ENCODE measurements at regions not wholly inside any gene's neighbourhood (a gene's known extent, or its start where the extent isn't known, plus 50 kb on each side); places are given as distances from the start of the nearest gene placed in this dataset.

- Histone ChIP-seq H3K4me2 (ENCODE audit: low read length) (no peak overlapping the region), H3F3A (ENCODE audit: insufficient read depth, low read length, poor library complexity, severe bottlenecking) (no peaks in the 10 kb centered on the region), H3K27me3 (ENCODE audit: insufficient read depth, low read depth, low read length) (no peaks in the 10 kb centered on the region), H3K9ac (ENCODE audit: low read length) (no peak overlapping the region), H4K20me1 (ENCODE audit: insufficient read depth) (no peaks in the 10 kb centered on the region), H3K4me3 (ENCODE audit: low read length) (no peak overlapping the region), H3K9me2 (ENCODE audit: insufficient read depth, low read length) (no peaks in the 10 kb centered on the region), H2AFZ (ENCODE audit: low read depth, low read length) (no peak overlapping the region), H3K36me3 (ENCODE audit: insufficient read depth, low read length) (no peaks in the 10 kb centered on the region), H3K79me2 (replicated peaks; ENCODE audit: insufficient read depth, low read length) (no peaks in the 10 kb centered on the region), H3K9me3 (ENCODE audit: low read length) (no peaks in the 10 kb centered on the region), H3K27ac (ENCODE audit: low read length) (no peak overlapping the region)
- TF ChIP-seq, protein P1, sequence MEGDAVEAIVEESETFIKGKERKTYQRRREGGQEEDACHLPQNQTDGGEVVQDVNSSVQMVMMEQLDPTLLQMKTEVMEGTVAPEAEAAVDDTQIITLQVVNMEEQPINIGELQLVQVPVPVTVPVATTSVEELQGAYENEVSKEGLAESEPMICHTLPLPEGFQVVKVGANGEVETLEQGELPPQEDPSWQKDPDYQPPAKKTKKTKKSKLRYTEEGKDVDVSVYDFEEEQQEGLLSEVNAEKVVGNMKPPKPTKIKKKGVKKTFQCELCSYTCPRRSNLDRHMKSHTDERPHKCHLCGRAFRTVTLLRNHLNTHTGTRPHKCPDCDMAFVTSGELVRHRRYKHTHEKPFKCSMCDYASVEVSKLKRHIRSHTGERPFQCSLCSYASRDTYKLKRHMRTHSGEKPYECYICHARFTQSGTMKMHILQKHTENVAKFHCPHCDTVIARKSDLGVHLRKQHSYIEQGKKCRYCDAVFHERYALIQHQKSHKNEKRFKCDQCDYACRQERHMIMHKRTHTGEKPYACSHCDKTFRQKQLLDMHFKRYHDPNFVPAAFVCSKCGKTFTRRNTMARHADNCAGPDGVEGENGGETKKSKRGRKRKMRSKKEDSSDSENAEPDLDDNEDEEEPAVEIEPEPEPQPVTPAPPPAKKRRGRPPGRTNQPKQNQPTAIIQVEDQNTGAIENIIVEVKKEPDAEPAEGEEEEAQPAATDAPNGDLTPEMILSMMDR (IDR thresholded peaks at IDR 0.05; ENCODE audit: poor library complexity, severe bottlenecking): no peak
- TF ChIP-seq REST (IDR thresholded peaks at IDR 0.05; ENCODE audit: borderline replicate concordance): no peak
- TF ChIP-seq EZH2 (IDR thresholded peaks at IDR 0.05; ENCODE audit: borderline replicate concordance, insufficient read depth, low read length, poor library complexity, severe bottlenecking): no peak
- no peak for TF ChIP-seq TAF1 (IDR thresholded peaks at IDR 0.05; ENCODE audit: low read depth)
- no peak for TF ChIP-seq EP300 (conservative IDR thresholded peaks at IDR 0.05; ENCODE audit: poor library complexity, severe bottlenecking)
- TF ChIP-seq POLR2AphosphoS5 (IDR thresholded peaks at IDR 0.05): no peak
- TF ChIP-seq MXI1 (conservative IDR thresholded peaks at IDR 0.05; ENCODE audit: poor library complexity, severe bottlenecking): no peak
- no peak for TF ChIP-seq RAD21 (conservative IDR thresholded peaks at IDR 0.05)
- TF ChIP-seq SMC3 (conservative IDR thresholded peaks at IDR 0.05; ENCODE audit: poor library complexity): no peak
Measured at GRCh38 chr12:25780771-25781170, 177.7 kb upstream of the RASSF8 start.

- no peaks in the 10 kb centered on the region for H3F3A ChIP-seq (ENCODE audit: insufficient read depth, low read length, poor library complexity, severe bottlenecking)
- no peaks in the 10 kb centered on the region for H3K9me2 ChIP-seq (ENCODE audit: insufficient read depth, low read length)
- no peaks in the 10 kb centered on the region for H3K79me2 ChIP-seq (replicated peaks; ENCODE audit: insufficient read depth, low read length)
- H3K4me3 ChIP-seq (ENCODE audit: low read length): no peak overlapping the region
- H3K9me3 ChIP-seq (ENCODE audit: low read length): no peaks in the 10 kb centered on the region
- H2AFZ ChIP-seq (ENCODE audit: low read depth, low read length): no peak overlapping the region
- no peaks in the 10 kb centered on the region for H4K20me1 ChIP-seq (ENCODE audit: insufficient read depth)
- no peaks in the 10 kb centered on the region for H3K36me3 ChIP-seq (ENCODE audit: insufficient read depth, low read length)
- no peak overlapping the region for H3K9ac ChIP-seq (ENCODE audit: low read length)
- H3K4me2 ChIP-seq (ENCODE audit: low read length): no peak overlapping the region
- H3K27ac ChIP-seq (ENCODE audit: low read length): no peak overlapping the region
- H3K27me3 ChIP-seq (ENCODE audit: insufficient read depth, low read depth, low read length): no peaks in the 10 kb centered on the region
- TF ChIP-seq EZH2 (IDR thresholded peaks at IDR 0.05; ENCODE audit: borderline replicate concordance, insufficient read depth, low read length, poor library complexity, severe bottlenecking): no peak
- TF ChIP-seq TAF1 (IDR thresholded peaks at IDR 0.05; ENCODE audit: low read depth): no peak
- TF ChIP-seq, protein P1 (IDR thresholded peaks at IDR 0.05; ENCODE audit: poor library complexity, severe bottlenecking): no peak
- TF ChIP-seq POLR2AphosphoS5 (IDR thresholded peaks at IDR 0.05): no peak
- no peak for TF ChIP-seq RAD21 (conservative IDR thresholded peaks at IDR 0.05)
- TF ChIP-seq EP300 (conservative IDR thresholded peaks at IDR 0.05; ENCODE audit: poor library complexity, severe bottlenecking): no peak
- TF ChIP-seq REST (IDR thresholded peaks at IDR 0.05; ENCODE audit: borderline replicate concordance): no peak
- TF ChIP-seq SMC3 (conservative IDR thresholded peaks at IDR 0.05; ENCODE audit: poor library complexity): no peak
- no peak for TF ChIP-seq MXI1 (conservative IDR thresholded peaks at IDR 0.05; ENCODE audit: poor library complexity, severe bottlenecking)
Measured at GRCh38 chr12:25781232-25781631, 177.2 kb upstream of the RASSF8 start.

Measured in neural cell (in vitro differentiated cells).